Duodenal mucosa (tissue), 2 donors: ENCODE measurements at regions not wholly inside any gene's neighbourhood (a gene's known extent, or its start where the extent isn't known, plus 50 kb on each side); places are given as distances from the start of the nearest gene placed in this dataset.

ENCODE experiments used
- H3K27ac ChIP-seq: one replicate; pipeline ENCODE4 v1.7.0; 2013; ENCODE audit warnings: low read depth, low read length
- H3K27me3 ChIP-seq, 2 donors: one replicate each; pipeline ENCODE4 v1.7.0; 2013; ENCODE audit warnings: low read length in 2 of 2, control low read depth in 1 of 2; ENCODE audit not compliant: insufficient read depth in 2 of 2, control insufficient read depth in 1 of 2
- H3K36me3 ChIP-seq, 2 donors: one replicate each; pipeline ENCODE4 v1.7.0; 2013; ENCODE audit warnings: low read length in 2 of 2, control low read depth in 1 of 2; ENCODE audit not compliant: insufficient read depth in 2 of 2, control insufficient read depth in 1 of 2
- H3K4me1 ChIP-seq, 2 donors: one replicate each; pipeline ENCODE4 v1.7.0; 2013; ENCODE audit warnings: low read length in 2 of 2, control low read depth in 1 of 2; ENCODE audit not compliant: insufficient read depth in 2 of 2, control insufficient read depth in 1 of 2
- H3K4me3 ChIP-seq, 2 donors: one replicate each; pipeline ENCODE4 v1.7.0; 2013; ENCODE audit warnings: low read length in 2 of 2, low read depth in 1 of 2
- H3K9ac ChIP-seq, 2 donors: one replicate each; pipeline ENCODE4 v1.7.0; 2013; ENCODE audit warnings: low read length in 2 of 2, low read depth in 1 of 2
- H3K9me3 ChIP-seq, 2 donors: one replicate each; pipeline ENCODE4 v1.7.0; 2013; ENCODE audit warnings: low read length in 2 of 2, control low read depth in 1 of 2; ENCODE audit not compliant: control insufficient read depth in 1 of 2

GRCh38 chr6:67887747-67888545, 747.1 kb upstream of the ADGRB3 start:
- Histone ChIP-seq H3K27me3 (no peaks in the 10 kb centered on the region), H3K9ac (no peak overlapping the region), H3K9me3 (peaks cover 3 to 22% of the 10 kb centered on the region in 2 donors), H3K4me3 (no peak overlapping the region), H3K4me1 (no peaks in the 10 kb centered on the region), H3K27ac (no peak overlapping the region), H3K36me3 (no peaks in the 10 kb centered on the region)

- no peak overlapping the region for H3K4me3 ChIP-seq
- H3K9me3 ChIP-seq: peaks cover 3 to 22% of the 10 kb centered on the region in 2 donors
- H3K27ac ChIP-seq: no peak overlapping the region
- no peaks in the 10 kb centered on the region for H3K4me1 ChIP-seq
- H3K9ac ChIP-seq: no peak overlapping the region
- no peaks in the 10 kb centered on the region for H3K36me3 ChIP-seq
- H3K27me3 ChIP-seq: no peaks in the 10 kb centered on the region
These were observed 747.7 kb upstream of the ADGRB3 start for GRCh38 chr6:67887419-67887746.

GRCh38 chr6:67886840-67887292, 748.2 kb upstream of the ADGRB3 start:
- no peaks in the 10 kb centered on the region for H3K27me3 ChIP-seq
- no peak overlapping the region for H3K27ac ChIP-seq
- no peaks in the 10 kb centered on the region for H3K36me3 ChIP-seq
- H3K4me1 ChIP-seq: no peaks in the 10 kb centered on the region
- no peak overlapping the region for H3K4me3 ChIP-seq
- H3K9me3 ChIP-seq: peaks cover 3 to 22% of the 10 kb centered on the region in 2 donors
- H3K9ac ChIP-seq: no peak overlapping the region

GRCh38 chr6:67886036-67886707, 748.9 kb upstream of the ADGRB3 start:
- H3K4me3 ChIP-seq: no peak overlapping the region

GRCh38 chr6:67885081-67886033, 749.7 kb upstream of the ADGRB3 start:
- no peaks in the 10 kb centered on the region for H3K27me3 ChIP-seq

More at GRCh38 chr6:67886036-67886707, 748.9 kb upstream of the ADGRB3 start:
- Histone ChIP-seq H3K36me3 (no peaks in the 10 kb centered on the region), H3K4me1 (no peaks in the 10 kb centered on the region), H3K9me3 (peaks cover 8 to 25% of the 10 kb centered on the region in 2 donors), H3K27ac (no peak overlapping the region), H3K27me3 (no peaks in the 10 kb centered on the region), H3K9ac (no peak overlapping the region)

GRCh38 chr6:67884442-67884841, 750.6 kb upstream of the ADGRB3 start:
- Histone ChIP-seq H3K4me1 (no peaks in the 10 kb centered on the region), H3K36me3 (no peaks in the 10 kb centered on the region), H3K27me3 (no peaks in the 10 kb centered on the region), H3K4me3 (no peak overlapping the region), H3K9ac (no peak overlapping the region), H3K9me3 (peaks cover 10 to 28% of the 10 kb centered on the region in 2 donors), H3K27ac (no peak overlapping the region)

More at GRCh38 chr6:67885081-67886033, 749.7 kb upstream of the ADGRB3 start:
- Histone ChIP-seq H3K9ac (no peak overlapping the region), H3K4me3 (no peak overlapping the region), H3K4me1 (no peaks in the 10 kb centered on the region), H3K9me3 (peaks cover 10 to 28% of the 10 kb centered on the region in 2 donors), H3K36me3 (no peaks in the 10 kb centered on the region), H3K27ac (no peak overlapping the region)

- H3K9me3 ChIP-seq: peaks cover 10 to 30% of the 10 kb centered on the region in 2 donors
- H3K9ac ChIP-seq: no peak overlapping the region
- H3K27ac ChIP-seq: no peak overlapping the region
- no peak overlapping the region for H3K4me3 ChIP-seq
- H3K4me1 ChIP-seq: no peaks in the 10 kb centered on the region
- H3K27me3 ChIP-seq: no peaks in the 10 kb centered on the region
- H3K36me3 ChIP-seq: no peaks in the 10 kb centered on the region
These were observed 751.3 kb upstream of the ADGRB3 start for GRCh38 chr6:67883500-67884366.

- peaks cover 10 to 26% of the 10 kb centered on the region in 2 donors for H3K9me3 ChIP-seq
- no peaks in the 10 kb centered on the region for H3K27me3 ChIP-seq
- no peak overlapping the region for H3K9ac ChIP-seq
- no peaks in the 10 kb centered on the region for H3K36me3 ChIP-seq
- H3K27ac ChIP-seq: no peak overlapping the region
- H3K4me3 ChIP-seq: no peak overlapping the region
- no peaks in the 10 kb centered on the region for H3K4me1 ChIP-seq
These were observed 752.4 kb upstream of the ADGRB3 start for GRCh38 chr6:67882436-67883311.

- H3K4me3 ChIP-seq: no peak overlapping the region
- no peaks in the 10 kb centered on the region for H3K36me3 ChIP-seq
- peaks cover 10 to 25% of the 10 kb centered on the region in 2 donors for H3K9me3 ChIP-seq
These were observed 753.4 kb upstream of the ADGRB3 start for GRCh38 chr6:67881706-67882065.

More at GRCh38 chr6:67881706-67882065, 753.4 kb upstream of the ADGRB3 start:
- no peaks in the 10 kb centered on the region for H3K27me3 ChIP-seq
- no peaks in the 10 kb centered on the region for H3K4me1 ChIP-seq
- no peak overlapping the region for H3K27ac ChIP-seq
- H3K9ac ChIP-seq: no peak overlapping the region
